ENCODE measurements at regions not wholly inside any gene's neighbourhood (a gene's known extent, or its start where the extent isn't known, plus 50 kb on each side); places are given as distances from the start of the nearest gene placed in this dataset.

GRCh38 chr4:114284629-114285028, 305.2 kb upstream of the ARSJ start:
- Histone ChIP-seq H4K20me1 (replicated peaks in 1 of 2; ENCODE audit: control insufficient read depth in 1 of 2, insufficient read depth in 2 of 2, low read length in 2 of 2) (no peaks in the 10 kb centered on the region), H4K8ac (ENCODE audit: extremely low read depth, insufficient read depth, low read length) (no peak overlapping the region), H2BK120ac (replicated peaks; ENCODE audit: low read depth, low read length) (no peak overlapping the region), H3K9ac (replicated peaks in 1 of 4; ENCODE audit: extremely low read depth in 1 of 4, low read depth in 3 of 4, low read length in 3 of 4) (no peak overlapping the region), H3K79me2 (ENCODE audit: control insufficient read depth in 1 of 2, insufficient read depth in 2 of 2, low read length in 2 of 2) (no peaks in the 10 kb centered on the region), H3K23ac (ENCODE audit: insufficient read length) (no peak overlapping the region), H3K14ac (ENCODE audit: insufficient read length) (no peak overlapping the region), H2BK20ac (ENCODE audit: low read length) (no peak overlapping the region), H3K23me2 (ENCODE audit: low read depth, low read length) (no peaks in the 10 kb centered on the region), H3K9me3 (ENCODE audit: insufficient read depth in 2 of 2, low read depth in 1 of 2, low read length in 1 of 2) (no peaks in the 10 kb centered on the region), H2BK5ac (ENCODE audit: low read depth, low read length) (no peak overlapping the region), H2AFZ (ENCODE audit: low read length) (no peak overlapping the region), H2BK12ac (ENCODE audit: low read depth, low read length) (no peak overlapping the region), H3K18ac (ENCODE audit: extremely low read depth, low read length) (no peak overlapping the region), H3K4ac (replicated peaks; ENCODE audit: insufficient read length, low read depth, low read length) (no peak overlapping the region), H3K4me3 (ENCODE audit: extremely low read depth in 1 of 4, insufficient read depth in 2 of 4, low read depth in 3 of 4, low read length in 4 of 4) (no peak overlapping the region), H3K56ac (replicated peaks; ENCODE audit: insufficient read length, low read depth, low read length) (no peak overlapping the region), H3K27me3 (replicated peaks in 1 of 4; ENCODE audit: control insufficient read depth in 3 of 4, extremely low read depth in 1 of 4, insufficient read depth in 3 of 4, low read length in 3 of 4) (no peaks in the 10 kb centered on the region), H3K79me1 (ENCODE audit: low read depth, low read length) (no peaks in the 10 kb centered on the region), H3K36me3 (ENCODE audit: control insufficient read depth in 2 of 4, insufficient read depth in 4 of 4, low read length in 3 of 4) (no peaks in the 10 kb centered on the region), H2BK15ac (ENCODE audit: low read length) (no peak overlapping the region), H4K5ac (ENCODE audit: insufficient read length, low read depth, low read length) (no peak overlapping the region), H4K91ac (replicated peaks; ENCODE audit: insufficient read length, low read length) (no peak overlapping the region), H3K4me2 (ENCODE audit: insufficient read depth in 1 of 2, low read depth in 2 of 2, low read length in 2 of 2) (no peak overlapping the region), H2AK5ac (ENCODE audit: low read depth, low read length) (no peak overlapping the region), H3K27ac (ENCODE audit: low read depth, low read length) (no peak overlapping the region), H3K4me1 (replicated peaks in 1 of 4; ENCODE audit: control insufficient read depth in 3 of 4, insufficient read depth in 4 of 4, low read length in 3 of 4) (no peaks in the 10 kb centered on the region)
- ChIA-PET POLR2A (ENCODE audit: partially characterized antibody) (no interaction called here), CTCF (ENCODE audit: partially characterized antibody) (interaction anchor here (0.6 kb wide), 1 partner anchor 61 kb away, joined by 3 read pairs; no protein-coding TSS in a partner anchor)
- WGBS, 2 experiments (ENCODE audit: extremely low coverage in 1 of 2, insufficient coverage in 1 of 2, insufficient read length in 1 of 2, insufficient replicate concordance in 2 of 2, low coverage in 1 of 2, low lambda C conversion rate in 2 of 2, missing lambda C conversion rate in 1 of 2) = 95% methylated on average over 1 of the region's 1 CpG; no CpG with 5 or more reads in 1 of the 2 experiments
- DNase-seq (ENCODE audit: low read depth in 1 of 2, low spot score in 2 of 2) = no peak
- FAIRE-seq = no peak
- TF ChIP-seq POLR2A (IDR thresholded peaks at IDR 0.05; ENCODE audit: control extremely low read depth in 1 of 2, low read depth in 2 of 2, low read length in 2 of 2) (no peak), RXRA (IDR thresholded peaks at IDR 0.05; ENCODE audit: insufficient read depth, low read depth, low read length) (no peak), SAP30 (IDR thresholded peaks at IDR 0.05; ENCODE audit: insufficient read depth, insufficient replicate concordance, low read length) (no peak), HDAC6 (IDR thresholded peaks at IDR 0.05; ENCODE audit: low read depth, low read length) (no peak), FOSL1 (IDR thresholded peaks at IDR 0.05; ENCODE audit: insufficient read depth, low read depth, low read length) (no peak), USF2 (IDR thresholded peaks at IDR 0.05; ENCODE audit: low read length) (no peak), ATF3 (IDR thresholded peaks at IDR 0.05; ENCODE audit: insufficient read depth, low read depth, low read length) (no peak), CBX8 (IDR thresholded peaks at IDR 0.05; ENCODE audit: borderline replicate concordance, low read depth, low read length) (no peak), GTF2F1 (IDR thresholded peaks at IDR 0.05; ENCODE audit: borderline replicate concordance, low read depth, low read length) (no peak), POLR2AphosphoS5 (IDR thresholded peaks at IDR 0.05; ENCODE audit: low read depth, low read length) (no peak), ZNF274 (IDR thresholded peaks at IDR 0.05; ENCODE audit: borderline replicate concordance, extremely low read depth, low read length) (no peak), CBX5 (IDR thresholded peaks at IDR 0.05; ENCODE audit: low read depth, low read length) (no peak)
- TF ChIP-seq, protein P1, sequence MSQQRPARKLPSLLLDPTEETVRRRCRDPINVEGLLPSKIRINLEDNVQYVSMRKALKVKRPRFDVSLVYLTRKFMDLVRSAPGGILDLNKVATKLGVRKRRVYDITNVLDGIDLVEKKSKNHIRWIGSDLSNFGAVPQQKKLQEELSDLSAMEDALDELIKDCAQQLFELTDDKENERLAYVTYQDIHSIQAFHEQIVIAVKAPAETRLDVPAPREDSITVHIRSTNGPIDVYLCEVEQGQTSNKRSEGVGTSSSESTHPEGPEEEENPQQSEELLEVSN (IDR thresholded peaks at IDR 0.05) = no peak

Data from H1 (cell line).